ENCODE measurements at regions not wholly inside any gene's neighbourhood (a gene's known extent, or its start where the extent isn't known, plus 50 kb on each side); places are given as distances from the start of the nearest gene placed in this dataset.
A peak's percentile ranks its signal among the peaks of the same experiment; 100 is the strongest.

GRCh38 chr14:29075761-29076160, 309.2 kb downstream of the FOXG1 start:
- no peak overlapping the region for H3K18ac ChIP-seq (ENCODE audit: low read length)
- no peaks in the 10 kb centered on the region for H3K27me3 ChIP-seq (ENCODE audit: insufficient read depth, low read length)
- H2AK5ac ChIP-seq (ENCODE audit: low read length) = no peak overlapping the region
- no peaks in the 10 kb centered on the region for H3K36me3 ChIP-seq (ENCODE audit: control insufficient read depth in 1 of 2, insufficient read depth in 2 of 2, low read length in 2 of 2)
- H3K9me3 ChIP-seq (ENCODE audit: insufficient read depth, low read depth, low read length) = no peaks in the 10 kb centered on the region
- no peak overlapping the region for H3K4me2 ChIP-seq (ENCODE audit: low read length)
- no peak overlapping the region for H3K4ac ChIP-seq (ENCODE audit: low read depth, low read length)
- H3K23ac ChIP-seq (ENCODE audit: low read length) = no peak overlapping the region
- H3K4me1 ChIP-seq (ENCODE audit: control insufficient read depth in 1 of 2, insufficient read depth in 2 of 2, low read length in 2 of 2) = no peaks in the 10 kb centered on the region
- no peak overlapping the region for H4K91ac ChIP-seq (ENCODE audit: low read depth, low read length)
- no peak overlapping the region for H2BK12ac ChIP-seq (ENCODE audit: low read length)
- H4K12ac ChIP-seq (ENCODE audit: low read depth, low read length) = no peak overlapping the region
- no peaks in the 10 kb centered on the region for H3K79me1 ChIP-seq (ENCODE audit: low read length)
- DNase-seq = no peak
- no peak overlapping the region for H3K4me3 ChIP-seq (ENCODE audit: low read depth, low read length)
- no peak overlapping the region for H4K8ac ChIP-seq (ENCODE audit: low read depth, low read length)
- no peak overlapping the region for H2AFZ ChIP-seq (ENCODE audit: insufficient read depth, low read length, poor library complexity)
- no peak overlapping the region for H2BK5ac ChIP-seq (ENCODE audit: low read depth, low read length, poor library complexity)
- H2BK120ac ChIP-seq (ENCODE audit: insufficient read depth, low read length, poor library complexity) = no peak overlapping the region
- no peaks in the 10 kb centered on the region for H3K79me2 ChIP-seq (ENCODE audit: control insufficient read depth, insufficient read depth, low read length, poor library complexity)
- no peak overlapping the region for H3K27ac ChIP-seq (ENCODE audit: low read depth, low read length)
- no peak overlapping the region for H3K14ac ChIP-seq (ENCODE audit: low read length)
- no peak overlapping the region for H3K9ac ChIP-seq (ENCODE audit: low read length)

GRCh38 chr14:29077916-29078315, 311.3 kb downstream of the FOXG1 start:
- no peak overlapping the region for H2BK12ac ChIP-seq (ENCODE audit: low read length)
- H4K91ac ChIP-seq (ENCODE audit: low read depth, low read length) = no peak overlapping the region
- no peak overlapping the region for H2BK120ac ChIP-seq (ENCODE audit: insufficient read depth, low read length, poor library complexity)
- no peak overlapping the region for H4K8ac ChIP-seq (ENCODE audit: low read depth, low read length)
- no peaks in the 10 kb centered on the region for H3K9me3 ChIP-seq (ENCODE audit: insufficient read depth, low read depth, low read length)
- H3K27ac ChIP-seq (ENCODE audit: low read depth, low read length) = no peak overlapping the region
- no peaks in the 10 kb centered on the region for H3K4me1 ChIP-seq (ENCODE audit: control insufficient read depth in 1 of 2, insufficient read depth in 2 of 2, low read length in 2 of 2)
- H3K4me3 ChIP-seq (ENCODE audit: low read depth, low read length) = no peak overlapping the region
- H3K4me2 ChIP-seq (ENCODE audit: low read length) = no peak overlapping the region
- H3K18ac ChIP-seq (ENCODE audit: low read length) = no peak overlapping the region
- H2AFZ ChIP-seq (ENCODE audit: insufficient read depth, low read length, poor library complexity) = no peak overlapping the region
- H2BK5ac ChIP-seq (ENCODE audit: low read depth, low read length, poor library complexity) = no peak overlapping the region
- no peak overlapping the region for H3K23ac ChIP-seq (ENCODE audit: low read length)
- H3K9ac ChIP-seq (ENCODE audit: low read length) = no peak overlapping the region
- H3K4ac ChIP-seq (ENCODE audit: low read depth, low read length) = no peak overlapping the region
- H4K12ac ChIP-seq (ENCODE audit: low read depth, low read length) = no peak overlapping the region
- no CpG with 5 or more reads among the region's 2 CpGs for WGBS (ENCODE audit: extremely low coverage, insufficient coverage, insufficient read length)
- H3K14ac ChIP-seq (ENCODE audit: low read length) = no peak overlapping the region
- H3K36me3 ChIP-seq (ENCODE audit: control insufficient read depth in 1 of 2, insufficient read depth in 2 of 2, low read length in 2 of 2) = no peaks in the 10 kb centered on the region
- no peaks in the 10 kb centered on the region for H3K27me3 ChIP-seq (ENCODE audit: insufficient read depth, low read length)
- no peaks in the 10 kb centered on the region for H3K79me1 ChIP-seq (ENCODE audit: low read length)
- H2AK5ac ChIP-seq (ENCODE audit: low read length) = no peak overlapping the region
- no peak for DNase-seq
- no peaks in the 10 kb centered on the region for H3K79me2 ChIP-seq (ENCODE audit: control insufficient read depth, insufficient read depth, low read length, poor library complexity)

DNA sequence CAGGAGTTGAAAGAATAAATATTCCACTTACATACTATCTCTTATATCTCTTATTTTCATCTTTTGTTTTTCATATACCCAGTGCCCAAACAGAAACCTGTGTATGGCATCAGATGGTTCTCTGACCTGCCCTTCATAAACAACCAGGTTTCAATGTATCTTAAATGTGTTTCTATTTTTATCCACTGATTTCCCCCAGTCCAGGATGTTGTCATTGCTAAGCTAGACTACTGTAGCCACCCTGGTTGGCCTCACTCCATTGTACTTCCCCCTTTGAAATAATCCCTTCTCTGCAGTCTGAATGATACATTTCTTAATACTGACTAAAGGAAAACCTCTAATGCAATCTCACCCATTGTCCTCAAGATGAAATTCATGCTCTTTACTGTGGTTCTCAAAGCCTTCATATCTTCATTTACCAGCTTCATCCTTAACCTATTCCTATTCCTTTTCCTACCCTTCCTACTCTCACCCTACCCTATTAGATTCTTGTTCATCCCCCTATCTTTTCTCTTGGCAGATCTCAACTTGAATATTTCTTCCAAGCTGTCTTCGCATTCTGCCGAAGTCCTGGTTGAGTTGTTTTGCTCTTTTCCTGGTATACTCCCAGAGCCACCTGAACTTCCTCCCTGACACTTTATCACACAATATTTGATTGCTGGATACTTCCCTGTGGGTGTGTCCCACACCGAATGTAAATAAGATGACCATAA, 312.4 kb downstream of the FOXG1 start:
- H3K79me1 ChIP-seq (ENCODE audit: low read length) = no peaks in the 10 kb centered on the region
- H2BK120ac ChIP-seq (ENCODE audit: insufficient read depth, low read length, poor library complexity) = no peak overlapping the region
- H4K91ac ChIP-seq (ENCODE audit: low read depth, low read length) = no peak overlapping the region
- no peaks in the 10 kb centered on the region for H3K9me3 ChIP-seq (ENCODE audit: insufficient read depth, low read depth, low read length)
- no peak overlapping the region for H2AFZ ChIP-seq (ENCODE audit: insufficient read depth, low read length, poor library complexity)
- H3K4me2 ChIP-seq (ENCODE audit: low read length) = no peak overlapping the region
- no peak overlapping the region for H3K4me3 ChIP-seq (ENCODE audit: low read depth, low read length)
- no peaks in the 10 kb centered on the region for H3K36me3 ChIP-seq (ENCODE audit: control insufficient read depth in 1 of 2, insufficient read depth in 2 of 2, low read length in 2 of 2)
- no peaks in the 10 kb centered on the region for H3K79me2 ChIP-seq (ENCODE audit: control insufficient read depth, insufficient read depth, low read length, poor library complexity)
- H3K18ac ChIP-seq (ENCODE audit: low read length) = no peak overlapping the region
- H3K9ac ChIP-seq (ENCODE audit: low read length) = no peak overlapping the region
- WGBS (ENCODE audit: extremely low coverage, insufficient coverage, insufficient read length) = no CpG with 5 or more reads among the region's 3 CpGs
- no peak overlapping the region for H2BK5ac ChIP-seq (ENCODE audit: low read depth, low read length, poor library complexity)
- no peak overlapping the region for H3K23ac ChIP-seq (ENCODE audit: low read length)
- H3K14ac ChIP-seq (ENCODE audit: low read length) = no peak overlapping the region
- H4K8ac ChIP-seq (ENCODE audit: low read depth, low read length) = no peak overlapping the region
- no peak for DNase-seq
- no peaks in the 10 kb centered on the region for H3K4me1 ChIP-seq (ENCODE audit: control insufficient read depth in 1 of 2, insufficient read depth in 2 of 2, low read length in 2 of 2)
- H2AK5ac ChIP-seq (ENCODE audit: low read length) = no peak overlapping the region
- no peak overlapping the region for H3K27ac ChIP-seq (ENCODE audit: low read depth, low read length)
- H2BK12ac ChIP-seq (ENCODE audit: low read length) = no peak overlapping the region
- H4K12ac ChIP-seq (ENCODE audit: low read depth, low read length) = no peak overlapping the region
- no peaks in the 10 kb centered on the region for H3K27me3 ChIP-seq (ENCODE audit: insufficient read depth, low read length)
- H3K4ac ChIP-seq (ENCODE audit: low read depth, low read length) = no peak overlapping the region

- H3K4me1 ChIP-seq (ENCODE audit: control insufficient read depth in 1 of 2, insufficient read depth in 2 of 2, low read length in 2 of 2) = no peaks in the 10 kb centered on the region
- no peaks in the 10 kb centered on the region for H3K36me3 ChIP-seq (ENCODE audit: control insufficient read depth in 1 of 2, insufficient read depth in 2 of 2, low read length in 2 of 2)
- no peak overlapping the region for H3K4me2 ChIP-seq (ENCODE audit: low read length)
- H3K79me2 ChIP-seq (ENCODE audit: control insufficient read depth, insufficient read depth, low read length, poor library complexity) = no peaks in the 10 kb centered on the region
- H3K9me3 ChIP-seq (ENCODE audit: insufficient read depth, low read depth, low read length) = no peaks in the 10 kb centered on the region
- no peak overlapping the region for H2AK5ac ChIP-seq (ENCODE audit: low read length)
- H3K4ac ChIP-seq (ENCODE audit: low read depth, low read length) = no peak overlapping the region
- no peak overlapping the region for H3K18ac ChIP-seq (ENCODE audit: low read length)
- no peak overlapping the region for H2BK12ac ChIP-seq (ENCODE audit: low read length)
- no peak overlapping the region for H4K8ac ChIP-seq (ENCODE audit: low read depth, low read length)
- H3K9ac ChIP-seq (ENCODE audit: low read length) = no peak overlapping the region
- no peak overlapping the region for H2BK120ac ChIP-seq (ENCODE audit: insufficient read depth, low read length, poor library complexity)
- H3K4me3 ChIP-seq (ENCODE audit: low read depth, low read length) = no peak overlapping the region
- no peak overlapping the region for H2AFZ ChIP-seq (ENCODE audit: insufficient read depth, low read length, poor library complexity)
- no peaks in the 10 kb centered on the region for H3K79me1 ChIP-seq (ENCODE audit: low read length)
- no peak overlapping the region for H3K27ac ChIP-seq (ENCODE audit: low read depth, low read length)
- no peak overlapping the region for H4K12ac ChIP-seq (ENCODE audit: low read depth, low read length)
- no peaks in the 10 kb centered on the region for H3K27me3 ChIP-seq (ENCODE audit: insufficient read depth, low read length)
- no CpG with 5 or more reads among the region's 3 CpGs for WGBS (ENCODE audit: extremely low coverage, insufficient coverage, insufficient read length)
- no peak overlapping the region for H3K14ac ChIP-seq (ENCODE audit: low read length)
- H4K91ac ChIP-seq (ENCODE audit: low read depth, low read length) = no peak overlapping the region
- peak in 1 of 2 donors; percentile 4 for DNase-seq
- no peak overlapping the region for H2BK5ac ChIP-seq (ENCODE audit: low read depth, low read length, poor library complexity)
- no peak overlapping the region for H3K23ac ChIP-seq (ENCODE audit: low read length)
Observed at GRCh38 chr14:29085546-29085945, 319.0 kb downstream of the FOXG1 start.
